A549 (cell line): ENCODE measurements at regions not wholly inside any gene's neighbourhood (a gene's known extent, or its start where the extent isn't known, plus 50 kb on each side); places are given as distances from the start of the nearest gene placed in this dataset.

Source experiments
- E2F6 ChIP-seq: IDR thresholded peaks from 2 replicates; pipeline ENCODE4 v1.6.1; 2012; ENCODE audit warnings: low read depth, borderline replicate concordance
- FOSL2 ChIP-seq, 2 experiments: fragments of 450-650 bp in 1 of 2; fragments of >200 bp in 1 of 2; sonication (Bioruptor Twin) in 1 of 2; formaldehyde crosslinking; IDR thresholded peaks; 2 replicates each; pipeline versions ENCODE4 v1.5.0 to v1.6.1; 2016 to 2020; ENCODE audit warnings: mild to moderate bottlenecking in 1 of 2, moderate library complexity in 1 of 2
- HOXB13 ChIP-seq: fragments of 250-450 bp; sonication (Bioruptor Pico); IDR thresholded peaks from 2 replicates; pipeline ENCODE4 v1.5.0; 2020; ENCODE audit warnings: low read depth, mild to moderate bottlenecking, moderate library complexity
- MAX ChIP-seq: IDR thresholded peaks from 2 replicates; pipeline ENCODE4 v1.6.1; 2012
- MYC ChIP-seq: IDR thresholded peaks from 2 replicates; pipeline ENCODE4 v1.6.1; 2012; ENCODE audit warnings: mild to moderate bottlenecking, inconsistent platforms, low read length, improper control_type of control experiment, borderline replicate concordance
- NR3C1 ChIP-seq: fragments of >200 bp; sonication (Bioruptor Twin); formaldehyde crosslinking; IDR thresholded peaks from 3 replicates; pipeline ENCODE4 v1.6.1; 2017
- POLR2A ChIP-seq: IDR thresholded peaks from 2 replicates; pipeline ENCODE4 v1.6.1; 2012; ENCODE audit warnings: mild to moderate bottlenecking, low read length
- RARB ChIP-seq: fragments of 250-450 bp; sonication (Bioruptor Pico); IDR thresholded peaks from 2 replicates; pipeline ENCODE4 v1.8.0; 2021; ENCODE audit warnings: mild to moderate bottlenecking, moderate library complexity
- RCOR1 ChIP-seq: fragments of 150-350 bp; IDR thresholded peaks from 2 replicates; pipeline ENCODE4 v1.6.1; 2014; ENCODE audit warnings: antibody characterized with exemption, low read length, low read depth
- TF ChIP-seq, protein P1 (sequence below): fragments of >200 bp; sonication (Bioruptor Twin); formaldehyde crosslinking; IDR thresholded peaks from 3 replicates; pipeline ENCODE4 v1.5.1; 2016
- TF ChIP-seq, protein P2 (sequence below): fragments of 200-600 bp; sonication (generic); IDR thresholded peaks from 2 replicates; pipeline ENCODE4 v1.6.1; 2016; ENCODE audit warnings: antibody characterized with exemption, mild to moderate bottlenecking, moderate library complexity

DNA sequence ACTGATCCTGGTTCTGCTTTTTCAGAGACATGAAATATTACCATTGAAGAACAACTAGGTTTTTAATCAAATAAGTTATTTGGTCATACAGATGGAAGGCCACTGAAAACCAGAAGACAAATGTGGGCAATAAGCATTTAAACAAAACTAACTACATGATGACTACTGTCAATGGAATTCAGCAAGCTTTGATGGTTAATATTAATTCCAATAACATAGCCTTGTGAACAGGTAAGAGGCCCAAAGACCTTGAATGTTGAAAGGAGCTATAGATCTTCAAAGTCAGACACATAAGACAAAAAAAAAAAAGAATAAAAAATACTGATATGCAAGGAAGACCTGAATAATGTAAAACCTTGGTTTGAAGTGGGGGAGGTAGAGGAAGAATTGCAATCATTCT lies 1955.6 kb upstream of the CELF4 start:
- TF ChIP-seq, protein P1, sequence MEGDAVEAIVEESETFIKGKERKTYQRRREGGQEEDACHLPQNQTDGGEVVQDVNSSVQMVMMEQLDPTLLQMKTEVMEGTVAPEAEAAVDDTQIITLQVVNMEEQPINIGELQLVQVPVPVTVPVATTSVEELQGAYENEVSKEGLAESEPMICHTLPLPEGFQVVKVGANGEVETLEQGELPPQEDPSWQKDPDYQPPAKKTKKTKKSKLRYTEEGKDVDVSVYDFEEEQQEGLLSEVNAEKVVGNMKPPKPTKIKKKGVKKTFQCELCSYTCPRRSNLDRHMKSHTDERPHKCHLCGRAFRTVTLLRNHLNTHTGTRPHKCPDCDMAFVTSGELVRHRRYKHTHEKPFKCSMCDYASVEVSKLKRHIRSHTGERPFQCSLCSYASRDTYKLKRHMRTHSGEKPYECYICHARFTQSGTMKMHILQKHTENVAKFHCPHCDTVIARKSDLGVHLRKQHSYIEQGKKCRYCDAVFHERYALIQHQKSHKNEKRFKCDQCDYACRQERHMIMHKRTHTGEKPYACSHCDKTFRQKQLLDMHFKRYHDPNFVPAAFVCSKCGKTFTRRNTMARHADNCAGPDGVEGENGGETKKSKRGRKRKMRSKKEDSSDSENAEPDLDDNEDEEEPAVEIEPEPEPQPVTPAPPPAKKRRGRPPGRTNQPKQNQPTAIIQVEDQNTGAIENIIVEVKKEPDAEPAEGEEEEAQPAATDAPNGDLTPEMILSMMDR, result no peak
- no peak for TF ChIP-seq E2F6
- no peak for TF ChIP-seq RCOR1
- no peak for TF ChIP-seq RARB (CRISPR knock-in tag)
- no peak for TF ChIP-seq MYC
- TF ChIP-seq NR3C1, result no peak
- TF ChIP-seq MAX, result no peak
- no peak for TF ChIP-seq POLR2A
- TF ChIP-seq, protein P2, sequence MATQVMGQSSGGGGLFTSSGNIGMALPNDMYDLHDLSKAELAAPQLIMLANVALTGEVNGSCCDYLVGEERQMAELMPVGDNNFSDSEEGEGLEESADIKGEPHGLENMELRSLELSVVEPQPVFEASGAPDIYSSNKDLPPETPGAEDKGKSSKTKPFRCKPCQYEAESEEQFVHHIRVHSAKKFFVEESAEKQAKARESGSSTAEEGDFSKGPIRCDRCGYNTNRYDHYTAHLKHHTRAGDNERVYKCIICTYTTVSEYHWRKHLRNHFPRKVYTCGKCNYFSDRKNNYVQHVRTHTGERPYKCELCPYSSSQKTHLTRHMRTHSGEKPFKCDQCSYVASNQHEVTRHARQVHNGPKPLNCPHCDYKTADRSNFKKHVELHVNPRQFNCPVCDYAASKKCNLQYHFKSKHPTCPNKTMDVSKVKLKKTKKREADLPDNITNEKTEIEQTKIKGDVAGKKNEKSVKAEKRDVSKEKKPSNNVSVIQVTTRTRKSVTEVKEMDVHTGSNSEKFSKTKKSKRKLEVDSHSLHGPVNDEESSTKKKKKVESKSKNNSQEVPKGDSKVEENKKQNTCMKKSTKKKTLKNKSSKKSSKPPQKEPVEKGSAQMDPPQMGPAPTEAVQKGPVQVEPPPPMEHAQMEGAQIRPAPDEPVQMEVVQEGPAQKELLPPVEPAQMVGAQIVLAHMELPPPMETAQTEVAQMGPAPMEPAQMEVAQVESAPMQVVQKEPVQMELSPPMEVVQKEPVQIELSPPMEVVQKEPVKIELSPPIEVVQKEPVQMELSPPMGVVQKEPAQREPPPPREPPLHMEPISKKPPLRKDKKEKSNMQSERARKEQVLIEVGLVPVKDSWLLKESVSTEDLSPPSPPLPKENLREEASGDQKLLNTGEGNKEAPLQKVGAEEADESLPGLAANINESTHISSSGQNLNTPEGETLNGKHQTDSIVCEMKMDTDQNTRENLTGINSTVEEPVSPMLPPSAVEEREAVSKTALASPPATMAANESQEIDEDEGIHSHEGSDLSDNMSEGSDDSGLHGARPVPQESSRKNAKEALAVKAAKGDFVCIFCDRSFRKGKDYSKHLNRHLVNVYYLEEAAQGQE, result no peak
- TF ChIP-seq HOXB13 (CRISPR knock-in tag), result no peak
- TF ChIP-seq FOSL2 (IDR thresholded peaks at IDR 0.05), result no peak
- TF ChIP-seq FOSL2 (CRISPR knock-in tag; IDR thresholded peaks at IDR 0.05), result no peak
